ENCODE measurements at regions not wholly inside any gene's neighbourhood (a gene's known extent, or its start where the extent isn't known, plus 50 kb on each side); places are given as distances from the start of the nearest gene placed in this dataset.

DNA sequence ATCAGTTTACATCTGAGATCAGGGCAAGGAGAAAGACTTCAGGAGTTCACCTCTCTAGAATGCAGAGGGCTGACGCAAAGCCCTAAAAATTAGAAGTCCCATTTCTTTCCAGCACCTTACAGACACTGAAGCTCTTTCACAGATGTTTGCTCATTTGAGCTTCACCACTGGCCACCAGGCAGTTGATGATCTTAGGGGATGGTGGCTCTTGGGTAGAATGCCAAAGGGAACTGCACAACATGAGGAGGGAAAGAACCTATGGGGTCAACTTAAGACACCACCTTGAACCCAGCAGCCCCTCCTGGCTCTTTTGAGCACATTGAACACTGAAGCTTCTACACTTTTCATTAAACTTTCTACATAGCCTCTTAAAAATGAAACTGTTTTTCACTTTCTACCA, 390.3 kb upstream of the CELF2 start:
- Histone ChIP-seq H3K4me1 (ENCODE audit: control insufficient read depth in 1 of 2, insufficient read depth in 2 of 2, low read length in 2 of 2) (no peaks in the 10 kb centered on the region), H3K79me2 (ENCODE audit: insufficient read depth, low read length) (no peaks in the 10 kb centered on the region), H3K4me2 (ENCODE audit: low read length) (no peak overlapping the region), H3K27ac (ENCODE audit: low read depth, low read length) (no peak overlapping the region), H3K27me3 (ENCODE audit: insufficient read depth, low read length) (no peaks in the 10 kb centered on the region), H3K36me3 (ENCODE audit: control insufficient read depth in 1 of 2, insufficient read depth in 2 of 2, low read length in 2 of 2) (no peaks in the 10 kb centered on the region), H3K9me2 (ENCODE audit: insufficient read depth) (no peaks in the 10 kb centered on the region), H3K4me3 (replicated peaks in 1 of 2; ENCODE audit: low read depth in 1 of 2, low read length in 2 of 2) (no peak overlapping the region), H2AFZ (ENCODE audit: low read depth, low read length, poor library complexity, severe bottlenecking) (no peak overlapping the region), H3K9me3 (ENCODE audit: control insufficient read depth in 1 of 2, insufficient read depth in 1 of 2, low read depth in 1 of 2, low read length in 2 of 2) (peaks cover 11 to 14% of the 10 kb centered on the region in 2 experiments; a peak in 2 of 4 replicates), H3K9ac (ENCODE audit: low read length) (no peak overlapping the region), H4K20me1 (ENCODE audit: insufficient read depth) (no peaks in the 10 kb centered on the region)
- BruUV-seq (replicated peaks) = no TSS peak
- no peak for DNase-seq (ENCODE audit: low read depth, low spot score)
- ChIA-PET RAD21 (ENCODE audit: low non-redundant PET in 1 of 2, low total read pairs in 2 of 2, uncharacterized antibody in 2 of 2, unreplicated experiment in 2 of 2) (no interaction called here), POLR2A (no interaction called here), CTCF (no interaction called here)
- intact Hi-C loops (cut with micrococcal nuclease) = no loop called here
- ATAC-seq = no peak
- no peak for TF ChIP-seq POLR2A (IDR thresholded peaks at IDR 0.05; ENCODE audit: borderline replicate concordance, extremely low read depth, insufficient read depth, insufficient read length)
- TF ChIP-seq TCF7L2 (IDR thresholded peaks at IDR 0.05; ENCODE audit: borderline replicate concordance, extremely low read depth, insufficient read depth, insufficient read length) = no peak
- no peak for TF ChIP-seq ZFX (IDR thresholded peaks at IDR 0.05)
- no peak for TF ChIP-seq ELF1 (IDR thresholded peaks at IDR 0.05; ENCODE audit: borderline replicate concordance, low read depth)
- TF ChIP-seq, protein P1, sequence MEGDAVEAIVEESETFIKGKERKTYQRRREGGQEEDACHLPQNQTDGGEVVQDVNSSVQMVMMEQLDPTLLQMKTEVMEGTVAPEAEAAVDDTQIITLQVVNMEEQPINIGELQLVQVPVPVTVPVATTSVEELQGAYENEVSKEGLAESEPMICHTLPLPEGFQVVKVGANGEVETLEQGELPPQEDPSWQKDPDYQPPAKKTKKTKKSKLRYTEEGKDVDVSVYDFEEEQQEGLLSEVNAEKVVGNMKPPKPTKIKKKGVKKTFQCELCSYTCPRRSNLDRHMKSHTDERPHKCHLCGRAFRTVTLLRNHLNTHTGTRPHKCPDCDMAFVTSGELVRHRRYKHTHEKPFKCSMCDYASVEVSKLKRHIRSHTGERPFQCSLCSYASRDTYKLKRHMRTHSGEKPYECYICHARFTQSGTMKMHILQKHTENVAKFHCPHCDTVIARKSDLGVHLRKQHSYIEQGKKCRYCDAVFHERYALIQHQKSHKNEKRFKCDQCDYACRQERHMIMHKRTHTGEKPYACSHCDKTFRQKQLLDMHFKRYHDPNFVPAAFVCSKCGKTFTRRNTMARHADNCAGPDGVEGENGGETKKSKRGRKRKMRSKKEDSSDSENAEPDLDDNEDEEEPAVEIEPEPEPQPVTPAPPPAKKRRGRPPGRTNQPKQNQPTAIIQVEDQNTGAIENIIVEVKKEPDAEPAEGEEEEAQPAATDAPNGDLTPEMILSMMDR (IDR thresholded peaks at IDR 0.05 in 2 of 3, conservative IDR thresholded peaks at IDR 0.05 in 1 of 3; ENCODE audit: borderline replicate concordance in 1 of 3, insufficient read depth in 1 of 3, low read depth in 2 of 3, low read length in 2 of 3) = no peak
- TF ChIP-seq, protein P2, sequence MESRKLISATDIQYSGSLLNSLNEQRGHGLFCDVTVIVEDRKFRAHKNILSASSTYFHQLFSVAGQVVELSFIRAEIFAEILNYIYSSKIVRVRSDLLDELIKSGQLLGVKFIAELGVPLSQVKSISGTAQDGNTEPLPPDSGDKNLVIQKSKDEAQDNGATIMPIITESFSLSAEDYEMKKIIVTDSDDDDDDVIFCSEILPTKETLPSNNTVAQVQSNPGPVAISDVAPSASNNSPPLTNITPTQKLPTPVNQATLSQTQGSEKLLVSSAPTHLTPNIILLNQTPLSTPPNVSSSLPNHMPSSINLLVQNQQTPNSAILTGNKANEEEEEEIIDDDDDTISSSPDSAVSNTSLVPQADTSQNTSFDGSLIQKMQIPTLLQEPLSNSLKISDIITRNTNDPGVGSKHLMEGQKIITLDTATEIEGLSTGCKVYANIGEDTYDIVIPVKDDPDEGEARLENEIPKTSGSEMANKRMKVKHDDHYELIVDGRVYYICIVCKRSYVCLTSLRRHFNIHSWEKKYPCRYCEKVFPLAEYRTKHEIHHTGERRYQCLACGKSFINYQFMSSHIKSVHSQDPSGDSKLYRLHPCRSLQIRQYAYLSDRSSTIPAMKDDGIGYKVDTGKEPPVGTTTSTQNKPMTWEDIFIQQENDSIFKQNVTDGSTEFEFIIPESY (IDR thresholded peaks at IDR 0.05; ENCODE audit: extremely low read depth, insufficient replicate concordance, low read length) = no peak
- no peak for TF ChIP-seq SIN3A (IDR thresholded peaks at IDR 0.05; ENCODE audit: low read depth)
- no peak for TF ChIP-seq EZH2 (IDR thresholded peaks at IDR 0.05)
- no peak for TF ChIP-seq POLR2AphosphoS5 (IDR thresholded peaks at IDR 0.05; ENCODE audit: low read depth, low read length)
- TF ChIP-seq, protein P3, sequence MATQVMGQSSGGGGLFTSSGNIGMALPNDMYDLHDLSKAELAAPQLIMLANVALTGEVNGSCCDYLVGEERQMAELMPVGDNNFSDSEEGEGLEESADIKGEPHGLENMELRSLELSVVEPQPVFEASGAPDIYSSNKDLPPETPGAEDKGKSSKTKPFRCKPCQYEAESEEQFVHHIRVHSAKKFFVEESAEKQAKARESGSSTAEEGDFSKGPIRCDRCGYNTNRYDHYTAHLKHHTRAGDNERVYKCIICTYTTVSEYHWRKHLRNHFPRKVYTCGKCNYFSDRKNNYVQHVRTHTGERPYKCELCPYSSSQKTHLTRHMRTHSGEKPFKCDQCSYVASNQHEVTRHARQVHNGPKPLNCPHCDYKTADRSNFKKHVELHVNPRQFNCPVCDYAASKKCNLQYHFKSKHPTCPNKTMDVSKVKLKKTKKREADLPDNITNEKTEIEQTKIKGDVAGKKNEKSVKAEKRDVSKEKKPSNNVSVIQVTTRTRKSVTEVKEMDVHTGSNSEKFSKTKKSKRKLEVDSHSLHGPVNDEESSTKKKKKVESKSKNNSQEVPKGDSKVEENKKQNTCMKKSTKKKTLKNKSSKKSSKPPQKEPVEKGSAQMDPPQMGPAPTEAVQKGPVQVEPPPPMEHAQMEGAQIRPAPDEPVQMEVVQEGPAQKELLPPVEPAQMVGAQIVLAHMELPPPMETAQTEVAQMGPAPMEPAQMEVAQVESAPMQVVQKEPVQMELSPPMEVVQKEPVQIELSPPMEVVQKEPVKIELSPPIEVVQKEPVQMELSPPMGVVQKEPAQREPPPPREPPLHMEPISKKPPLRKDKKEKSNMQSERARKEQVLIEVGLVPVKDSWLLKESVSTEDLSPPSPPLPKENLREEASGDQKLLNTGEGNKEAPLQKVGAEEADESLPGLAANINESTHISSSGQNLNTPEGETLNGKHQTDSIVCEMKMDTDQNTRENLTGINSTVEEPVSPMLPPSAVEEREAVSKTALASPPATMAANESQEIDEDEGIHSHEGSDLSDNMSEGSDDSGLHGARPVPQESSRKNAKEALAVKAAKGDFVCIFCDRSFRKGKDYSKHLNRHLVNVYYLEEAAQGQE (IDR thresholded peaks at IDR 0.05; ENCODE audit: low read depth) = no peak
- TF ChIP-seq CEBPB (IDR thresholded peaks at IDR 0.05; ENCODE audit: low read depth) = no peak
- TF ChIP-seq RAD21 (IDR thresholded peaks at IDR 0.05; ENCODE audit: low read depth) = no peak
- no peak for TF ChIP-seq SRF (IDR thresholded peaks at IDR 0.05; ENCODE audit: low read depth)

All from HCT116 (cell line).